ENCODE measurements at regions not wholly inside any gene's neighbourhood (a gene's known extent, or its start where the extent isn't known, plus 50 kb on each side); places are given as distances from the start of the nearest gene placed in this dataset.
"Not testable (repeated sequence)": the region's sequence is repeated elsewhere in the genome, so short reads cannot be mapped to it uniquely, and the experiment has no call there.

DNA sequence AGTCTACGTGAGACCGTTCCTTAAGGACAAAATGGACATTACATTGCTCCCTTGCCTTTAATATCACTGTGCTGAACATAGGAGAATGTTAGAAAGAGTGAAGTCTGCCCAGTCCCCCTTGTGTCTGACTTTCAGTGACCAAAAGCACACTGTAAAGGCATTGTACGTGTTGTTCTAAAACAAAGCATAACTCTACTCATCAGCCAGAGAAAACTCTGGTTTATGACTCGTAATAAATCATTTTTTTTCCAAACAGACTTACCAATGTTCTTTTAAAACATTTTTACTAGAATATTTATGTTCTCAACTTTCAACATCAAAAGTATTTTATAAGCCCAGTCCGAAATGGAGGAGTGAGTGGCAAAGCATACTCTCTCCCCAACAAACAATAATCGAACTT, 262.5 kb downstream of the GJA1 start:
- DNase-seq (ENCODE audit: extremely low spot score): no peak
- ChIA-PET POLR2A (no interaction called here), CTCF (interaction anchor here (0.9 kb wide), 1 partner anchor 50 kb away, joined by 3 read pairs; no protein-coding TSS in a partner anchor)
- TF ChIP-seq, protein P1, sequence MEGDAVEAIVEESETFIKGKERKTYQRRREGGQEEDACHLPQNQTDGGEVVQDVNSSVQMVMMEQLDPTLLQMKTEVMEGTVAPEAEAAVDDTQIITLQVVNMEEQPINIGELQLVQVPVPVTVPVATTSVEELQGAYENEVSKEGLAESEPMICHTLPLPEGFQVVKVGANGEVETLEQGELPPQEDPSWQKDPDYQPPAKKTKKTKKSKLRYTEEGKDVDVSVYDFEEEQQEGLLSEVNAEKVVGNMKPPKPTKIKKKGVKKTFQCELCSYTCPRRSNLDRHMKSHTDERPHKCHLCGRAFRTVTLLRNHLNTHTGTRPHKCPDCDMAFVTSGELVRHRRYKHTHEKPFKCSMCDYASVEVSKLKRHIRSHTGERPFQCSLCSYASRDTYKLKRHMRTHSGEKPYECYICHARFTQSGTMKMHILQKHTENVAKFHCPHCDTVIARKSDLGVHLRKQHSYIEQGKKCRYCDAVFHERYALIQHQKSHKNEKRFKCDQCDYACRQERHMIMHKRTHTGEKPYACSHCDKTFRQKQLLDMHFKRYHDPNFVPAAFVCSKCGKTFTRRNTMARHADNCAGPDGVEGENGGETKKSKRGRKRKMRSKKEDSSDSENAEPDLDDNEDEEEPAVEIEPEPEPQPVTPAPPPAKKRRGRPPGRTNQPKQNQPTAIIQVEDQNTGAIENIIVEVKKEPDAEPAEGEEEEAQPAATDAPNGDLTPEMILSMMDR (IDR thresholded peaks at IDR 0.05; ENCODE audit: control extremely low read depth, extremely low read depth, low read depth, missing control alignments): no peak

GRCh38 chr6:121698617-121699016, 263.2 kb downstream of the GJA1 start:
- TF ChIP-seq, protein P1 (IDR thresholded peaks at IDR 0.05; ENCODE audit: control extremely low read depth, extremely low read depth, low read depth, missing control alignments): no peak
- CTCF ChIA-PET: interaction anchor here (0.8 to 1.2 kb wide), 3 partner anchors 12 to 50 kb away, joined by 3 to 5 read pairs (median 3); no protein-coding TSS in a partner anchor
- no peak for DNase-seq (ENCODE audit: extremely low spot score)
- POLR2A ChIA-PET: no interaction called here

DNA sequence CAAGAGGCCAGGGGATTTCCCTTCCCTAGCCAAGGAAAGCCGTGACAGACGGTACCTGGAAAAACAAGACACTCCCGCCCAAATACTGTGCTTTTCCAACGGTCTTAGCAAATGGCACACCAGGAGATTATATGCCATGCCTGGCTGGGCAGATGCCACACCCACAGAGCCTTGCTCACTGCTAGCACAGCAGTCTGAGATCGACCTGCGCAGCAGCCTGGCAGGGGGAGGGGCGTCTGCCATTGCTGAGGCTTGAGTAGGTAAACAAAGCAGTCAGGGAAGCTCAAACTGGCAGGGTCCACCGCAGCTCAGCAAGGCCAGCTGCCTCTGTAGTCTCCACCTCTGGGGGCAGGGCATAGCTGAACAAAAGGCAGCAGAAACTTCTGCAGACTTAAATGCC, 267.7 kb downstream of the GJA1 start:
- POLR2A ChIA-PET: not testable (repeated sequence)

DNA sequence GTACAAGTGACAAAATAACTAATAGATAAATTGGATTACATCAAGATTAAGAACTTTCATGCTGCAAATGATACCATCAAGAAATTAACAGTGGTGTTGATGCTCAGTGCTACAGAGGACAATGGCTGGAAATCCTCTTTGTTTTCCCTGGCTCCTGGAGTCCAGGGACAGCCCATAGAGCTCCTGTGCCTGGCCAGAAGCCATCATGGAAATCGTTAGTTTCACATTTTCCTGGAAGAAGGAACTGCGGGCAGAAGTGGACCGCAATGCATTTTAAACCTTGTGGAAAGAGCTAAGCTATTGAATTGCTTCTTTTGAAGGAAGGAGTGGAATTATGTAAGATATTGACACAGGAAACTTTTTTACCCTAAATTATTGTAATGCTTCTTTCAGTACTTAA, 276.0 kb downstream of the GJA1 start:
- TF ChIP-seq, protein P1 (IDR thresholded peaks at IDR 0.05; ENCODE audit: control extremely low read depth, extremely low read depth, low read depth, missing control alignments): no peak
- POLR2A ChIA-PET: no interaction called here
- CTCF ChIA-PET: no interaction called here
- DNase-seq (ENCODE audit: extremely low spot score): no peak

More for the DNA sequence above, 267.7 kb downstream of the GJA1 start:
- CTCF ChIA-PET: interaction anchor here (1.1 to 1.3 kb wide), 2 partner anchors 11 to 15 kb away, joined by 3 read pairs; no protein-coding TSS in a partner anchor
- DNase-seq (ENCODE audit: extremely low spot score): not testable (repeated sequence)

DNA sequence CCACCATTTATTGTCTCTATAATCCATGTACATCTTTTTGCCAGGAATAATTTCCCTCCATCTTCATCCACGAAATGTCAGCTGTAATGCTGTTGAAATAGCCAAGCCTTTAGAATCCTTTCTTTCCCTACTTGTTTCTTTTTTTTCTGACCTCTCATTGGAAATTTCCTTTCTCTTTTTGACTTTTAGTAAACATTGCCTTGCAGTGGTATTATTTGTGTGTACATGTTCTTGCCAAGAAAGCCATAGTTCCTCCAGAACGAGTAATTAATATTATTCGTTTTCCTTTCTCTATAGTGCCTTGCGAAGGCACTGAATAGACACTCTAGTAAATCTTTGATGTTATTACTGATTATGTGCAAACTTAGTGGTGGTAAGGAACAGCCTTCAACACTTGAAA, 282.2 kb downstream of the GJA1 start:
- CTCF ChIA-PET: no interaction called here
- TF ChIP-seq, protein P1 (IDR thresholded peaks at IDR 0.05; ENCODE audit: control extremely low read depth, extremely low read depth, low read depth, missing control alignments): no peak
- no peak for DNase-seq (ENCODE audit: extremely low spot score)
- POLR2A ChIA-PET: no interaction called here

DNA sequence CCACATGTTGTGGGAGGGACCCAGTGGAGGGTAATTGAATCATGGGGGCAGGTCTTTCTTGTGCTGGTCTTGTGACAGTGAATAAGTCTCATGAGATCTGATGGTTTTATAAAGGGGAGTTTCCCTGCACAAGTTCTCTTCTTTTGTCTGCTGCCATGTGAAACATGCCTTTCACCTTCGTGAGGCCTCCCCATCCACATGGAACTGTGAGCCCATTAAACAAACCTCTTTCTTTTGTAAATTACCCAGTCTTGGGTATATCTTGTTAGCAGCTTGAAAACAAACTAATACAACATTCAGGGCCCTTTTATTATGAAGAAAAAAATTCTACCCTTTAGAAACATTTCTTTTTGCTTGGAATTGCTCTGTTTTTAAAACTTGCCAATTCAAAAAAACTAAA, 285.4 kb downstream of the GJA1 start:
- POLR2A ChIA-PET; DNase-seq (ENCODE audit: extremely low spot score); CTCF ChIA-PET: not testable (repeated sequence)

DNA sequence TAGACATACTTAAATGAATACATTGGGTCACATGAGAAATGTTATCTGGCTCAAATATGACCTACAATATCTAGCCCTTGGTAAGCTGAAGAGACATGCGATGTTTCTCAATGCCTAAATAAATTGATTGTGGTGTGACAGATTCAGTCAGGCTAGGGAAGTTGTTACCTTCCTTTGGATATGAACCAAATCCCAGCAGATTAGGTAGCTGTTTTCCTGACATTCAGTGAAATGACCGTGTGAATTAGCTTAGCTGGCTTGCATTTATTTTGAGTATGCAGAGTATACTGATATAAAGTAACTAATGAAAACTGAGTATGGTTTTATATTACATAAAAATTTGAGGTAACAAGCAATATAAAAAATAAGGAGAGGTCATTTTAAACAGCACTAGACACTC, 288.2 kb downstream of the GJA1 start:
- ChIA-PET CTCF (no interaction called here), POLR2A (no interaction called here)
- DNase-seq (ENCODE audit: extremely low spot score): no peak
- TF ChIP-seq, protein P1 (IDR thresholded peaks at IDR 0.05; ENCODE audit: control extremely low read depth, extremely low read depth, low read depth, missing control alignments): no peak

DNA sequence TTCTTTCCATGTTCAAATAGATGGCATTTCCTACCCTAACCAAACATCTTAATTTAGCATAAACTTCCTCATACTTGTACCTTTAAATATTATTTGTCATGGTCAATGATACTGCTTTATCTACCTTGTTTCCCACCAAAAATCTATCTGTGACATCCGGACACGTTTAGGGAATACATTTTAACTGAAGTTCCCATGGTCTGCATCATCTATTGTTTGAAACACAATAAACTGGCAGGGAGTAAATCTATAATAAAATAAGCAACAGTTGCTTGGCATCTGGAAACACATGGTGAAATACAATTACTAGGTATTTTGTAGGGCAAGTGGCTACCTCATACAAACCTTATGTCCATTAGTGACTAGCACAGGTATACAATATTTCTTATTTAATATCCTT, 289.1 kb downstream of the GJA1 start:
- no peak for DNase-seq (ENCODE audit: extremely low spot score)
- ChIA-PET CTCF (no interaction called here), POLR2A (no interaction called here)
- TF ChIP-seq, protein P1 (IDR thresholded peaks at IDR 0.05; ENCODE audit: control extremely low read depth, extremely low read depth, low read depth, missing control alignments): no peak
